GM12878 (cell line): ENCODE measurements at regions not wholly inside any gene's neighbourhood (a gene's known extent, or its start where the extent isn't known, plus 50 kb on each side); places are given as distances from the start of the nearest gene placed in this dataset.

Experiments used
- ATAC-seq: fragments of 200-7000 bp; cut with Tn5 transposase; 3 replicates; pipeline ENCODE4 v1.9.1; 2020; ENCODE audit warnings: mild to moderate bottlenecking, moderate library complexity
- BruUV-seq: library from RNA; stranded (reverse); fragments of 400-500 nt; replicated peaks from 2 replicates; lab custom pipeline; 2021; lab: Mats Ljungman, UMichigan
- CTCF ChIA-PET: fragments of 300-600 bp; sonication (Branson Sonifier 250); formaldehyde crosslinking; extraction: SDS; loops from one replicate; lab custom pipeline; 2021; ENCODE audit warnings: inconsistent platforms; lab: Yijun Ruan, JAX
- POLR2A ChIA-PET: fragments of 350-600 bp; formaldehyde crosslinking; extraction: SDS; loops from one replicate; lab custom pipeline; 2021; ENCODE audit warnings: inconsistent platforms; lab: Charles Lee
- RAD21 ChIA-PET: fragments of 300-600 bp; sonication (Branson Sonifier 250); formaldehyde crosslinking; loops from one replicate; lab custom pipeline; 2023; ENCODE audit warnings: antibody characterized with exemption; ENCODE audit not compliant: unreplicated experiment; lab: Charles Lee
- SMC1A ChIA-PET: fragments of 300-600 bp; sonication (Branson Sonifier 250); formaldehyde crosslinking; loops from one replicate; lab custom pipeline; 2023; ENCODE audit not compliant: unreplicated experiment, uncharacterized antibody; lab: Charles Lee
- DNase-seq: peaks from one replicate; pipeline ENCODE4 v3.0.0-alpha.2; 2011; ENCODE audit warnings: low read depth, low spot score
- FAIRE-seq: peaks from 3 replicates; lab custom pipeline; 2011; peaks lifted over from hg19 to GRCh38; lab: Jason Lieb, UNC
- H2AFZ ChIP-seq: 2 replicates; pipeline ENCODE4 v1.6.0; 2011; ENCODE audit warnings: low read depth, low read length, control low read depth; ENCODE audit not compliant: control insufficient read depth
- H3K27ac ChIP-seq: 2 replicates; pipeline ENCODE4 v1.5.1; 2011; ENCODE audit warnings: control low read depth; ENCODE audit not compliant: control insufficient read depth, insufficient read depth
- H3K27me3 ChIP-seq, 2 experiments: replicated peaks in 1 of 2; 2 replicates each; pipeline versions ENCODE4 v1.6.0 to v1.6.1; 2011; ENCODE audit warnings: low read length in 1 of 2; ENCODE audit not compliant: control insufficient read depth in 2 of 2, insufficient read depth in 2 of 2
- H3K36me3 ChIP-seq, 2 experiments: 2 replicates each; pipeline ENCODE4 v1.5.1; 2011; ENCODE audit warnings: low read length in 1 of 2; ENCODE audit not compliant: control insufficient read depth in 2 of 2, insufficient read depth in 2 of 2
- H3K4me1 ChIP-seq: 2 replicates; pipeline ENCODE4 v1.6.1; 2011; ENCODE audit warnings: mild to moderate bottlenecking, low read length, moderate library complexity, mixed read lengths; ENCODE audit not compliant: control insufficient read depth, insufficient read depth
- H3K4me2 ChIP-seq: 2 replicates; pipeline ENCODE4 v1.6.0; 2011; ENCODE audit warnings: control low read depth; ENCODE audit not compliant: control insufficient read depth, insufficient read depth
- H3K4me3 ChIP-seq: fragments of 200-600 bp; sonication (generic); 2 replicates; pipeline ENCODE4 v1.5.1; 2016
- H3K79me2 ChIP-seq: 2 replicates; pipeline ENCODE4 v1.6.0; 2011; ENCODE audit warnings: low read length; ENCODE audit not compliant: control insufficient read depth, insufficient read depth
- H3K9ac ChIP-seq: 2 replicates; pipeline ENCODE4 v1.8.0; 2011; ENCODE audit warnings: low read length, control low read depth, mixed read lengths; ENCODE audit not compliant: control insufficient read depth, insufficient read depth
- H3K9me3 ChIP-seq: replicated peaks from 3 replicates; pipeline ENCODE4 v1.5.1; 2011; ENCODE audit warnings: mild to moderate bottlenecking, low read length; ENCODE audit not compliant: control insufficient read depth, insufficient read depth
- H4K20me1 ChIP-seq: 2 replicates; pipeline ENCODE4 v1.6.0; 2011; ENCODE audit not compliant: control insufficient read depth, insufficient read depth
- ASH2L ChIP-seq: fragments of 300-600, 200-600 bp; sonication (generic); IDR thresholded peaks from 2 replicates; pipeline ENCODE4 v1.6.1; 2017; ENCODE audit warnings: low read depth, mild to moderate bottlenecking, borderline replicate concordance
- ATF7 ChIP-seq: fragments of 450-650 bp; IDR thresholded peaks from 2 replicates; pipeline ENCODE4 v1.6.1; 2016; ENCODE audit warnings: low read depth, mild to moderate bottlenecking
- CBX5 ChIP-seq: sonication (generic); IDR thresholded peaks from 2 replicates; pipeline ENCODE4 v1.6.1; 2016; ENCODE audit warnings: low read depth, moderate library complexity, mild to moderate bottlenecking, inconsistent platforms
- CEBPB ChIP-seq, 2 experiments: fragments of 150-350 bp in 1 of 2; IDR thresholded peaks; 2 replicates each; pipeline ENCODE4 v1.6.1; 2012 to 2014; ENCODE audit warnings: low read depth in 2 of 2, low read length in 2 of 2, borderline replicate concordance in 1 of 2, inconsistent platforms in 1 of 2
- CHD2 ChIP-seq: IDR thresholded peaks from 2 replicates; pipeline ENCODE4 v1.6.1; 2011; ENCODE audit warnings: low read depth, low read length, improper control_type of control experiment, borderline replicate concordance
- ETV6 ChIP-seq, 2 experiments: fragments of 450-650 bp in 1 of 2; IDR thresholded peaks in 1 of 2; conservative IDR thresholded peaks in 1 of 2; 2 replicates each; pipeline ENCODE4 v1.6.1; 2014; ENCODE audit warnings: antibody characterized with exemption in 1 of 2, borderline replicate concordance in 1 of 2, low read depth in 1 of 2, mild to moderate bottlenecking in 1 of 2, moderate library complexity in 1 of 2
- MTA2 ChIP-seq: fragments of 450-650 bp; IDR thresholded peaks from 2 replicates; pipeline ENCODE4 v1.6.1; 2016; ENCODE audit warnings: low read depth, mild to moderate bottlenecking, moderate library complexity
- RCOR1 ChIP-seq: conservative IDR thresholded peaks from 2 replicates; pipeline ENCODE4 v1.6.1; 2012; ENCODE audit warnings: low read depth, low read length, improper control_type of control experiment
- SMAD5 ChIP-seq: IDR thresholded peaks from 2 replicates; pipeline ENCODE4 v1.6.1; 2016; ENCODE audit warnings: antibody characterized with exemption, low read depth
- SMC3 ChIP-seq: IDR thresholded peaks from 2 replicates; pipeline ENCODE4 v1.6.1; 2011; ENCODE audit warnings: low read length, improper control_type of control experiment, borderline replicate concordance
- TBL1XR1 ChIP-seq: IDR thresholded peaks from 2 replicates; pipeline ENCODE4 v1.6.1; 2012; ENCODE audit warnings: low read depth, low read length, improper control_type of control experiment
- WRNIP1 ChIP-seq: IDR thresholded peaks from 2 replicates; pipeline ENCODE4 v1.6.1; 2011; ENCODE audit warnings: low read depth, low read length, improper control_type of control experiment, borderline replicate concordance
- YY1 ChIP-seq: IDR thresholded peaks from 2 replicates; pipeline ENCODE4 v1.6.1; 2011; ENCODE audit warnings: low read depth, mild to moderate bottlenecking, low read length
- ZNF207 ChIP-seq: fragments of 450-650 bp; IDR thresholded peaks from 2 replicates; pipeline ENCODE4 v1.6.1; 2014; ENCODE audit warnings: antibody characterized with exemption, mild to moderate bottlenecking, borderline replicate concordance
- ZNF622 ChIP-seq: fragments of 450-650 bp; IDR thresholded peaks from 2 replicates; pipeline ENCODE4 v1.6.1; 2017; ENCODE audit warnings: mild to moderate bottlenecking, inconsistent platforms
- WGBS: methylation state at CpG from one replicate; pipeline ENCODE4 v1.1.6; 2016; ENCODE audit warnings: low lambda C conversion rate; ENCODE audit not compliant: insufficient replicate concordance, insufficient coverage; ENCODE audit errors: missing lambda C conversion rate; 5-methylcytosine and 5-hydroxymethylcytosine counted together
- in situ Hi-C: fragments of 300-500 bp; cut with MboI; formaldehyde crosslinking; loops from 9 replicates; pipeline ENCODE4 v1.14.3; 2018; ENCODE audit warnings: mixed read lengths
- intact Hi-C: fragments of 100-400 bp; cut with micrococcal nuclease; formaldehyde crosslinking; loops from one replicate; pipeline ENCODE4 v1.14.2; 2022; ENCODE audit not compliant: unreplicated experiment
- TF ChIP-seq, protein P1 (sequence below): IDR thresholded peaks from 2 replicates; pipeline ENCODE4 v1.6.1; 2012; ENCODE audit warnings: low read depth, low read length, improper control_type of control experiment

GRCh38 chr7:52711951-52712350 lies 323.5 kb upstream of the POM121L12 start:
- in situ Hi-C loops, result no loop called here
- ChIA-PET CTCF (no interaction called here), RAD21 (no interaction called here), SMC1A (interaction anchor here (0.7 kb wide), 1 partner anchor 28 kb away, joined by 3 read pairs; no protein-coding TSS in a partner anchor), POLR2A (no interaction called here)
- ATAC-seq (no peak), DNase-seq (no peak), FAIRE-seq (no peak)
- no peaks in the 10 kb centered on the region for H4K20me1 ChIP-seq
- no peak overlapping the region for H2AFZ ChIP-seq
- no peak overlapping the region for H3K4me3 ChIP-seq
- intact Hi-C loops, result no loop called here
- no peaks in the 10 kb centered on the region for H3K79me2 ChIP-seq
- no peak overlapping the region for H3K4me2 ChIP-seq
- H3K9ac ChIP-seq, result no peak overlapping the region
- 3% methylated on average over 1 of the region's 1 CpG for WGBS
- no peaks in the 10 kb centered on the region for H3K36me3 ChIP-seq
- H3K4me1 ChIP-seq, result no peaks in the 10 kb centered on the region
- no peak overlapping the region for H3K27ac ChIP-seq
- H3K9me3 ChIP-seq, result no peaks in the 10 kb centered on the region
- no TSS peak for BruUV-seq
- TF ChIP-seq WRNIP1 (no peak), YY1 (no peak), CHD2 (no peak), MTA2 (no peak), ATF7 (no peak), SMAD5 (no peak), RCOR1 (no peak), CEBPB (IDR thresholded peaks at IDR 0.05; ENCODE audit: borderline replicate concordance in 1 of 2, low read depth in 2 of 2, low read length in 2 of 2) (no peak), TBL1XR1 (no peak), ZNF622 (no peak), ZNF207 (no peak), ASH2L (no peak), SMC3 (no peak), CBX5 (no peak), ETV6 (conservative IDR thresholded peaks at IDR 0.05 in 1 of 2, IDR thresholded peaks at IDR 0.05 in 1 of 2; ENCODE audit: borderline replicate concordance in 1 of 2, low read depth in 1 of 2) (no peak)
- TF ChIP-seq, protein P1, sequence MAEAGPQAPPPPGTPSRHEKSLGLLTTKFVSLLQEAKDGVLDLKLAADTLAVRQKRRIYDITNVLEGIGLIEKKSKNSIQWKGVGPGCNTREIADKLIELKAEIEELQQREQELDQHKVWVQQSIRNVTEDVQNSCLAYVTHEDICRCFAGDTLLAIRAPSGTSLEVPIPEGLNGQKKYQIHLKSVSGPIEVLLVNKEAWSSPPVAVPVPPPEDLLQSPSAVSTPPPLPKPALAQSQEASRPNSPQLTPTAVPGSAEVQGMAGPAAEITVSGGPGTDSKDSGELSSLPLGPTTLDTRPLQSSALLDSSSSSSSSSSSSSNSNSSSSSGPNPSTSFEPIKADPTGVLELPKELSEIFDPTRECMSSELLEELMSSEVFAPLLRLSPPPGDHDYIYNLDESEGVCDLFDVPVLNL, result no peak
- H3K27me3 ChIP-seq, result no peaks in the 10 kb centered on the region
